IMR-90 (cell line): ENCODE measurements at regions not wholly inside any gene's neighbourhood (a gene's known extent, or its start where the extent isn't known, plus 50 kb on each side); places are given as distances from the start of the nearest gene placed in this dataset.

Source experiments
- ATAC-seq: fragments of 200-7000 bp; cut with Tn5 transposase; 2 replicates; pipeline ENCODE4 v1.9.1; 2020; ENCODE audit warnings: low read depth, mild to moderate bottlenecking, moderate library complexity
- BruUV-seq: library from RNA; stranded (reverse); fragments of 400-500 nt; replicated peaks from 2 replicates; lab custom pipeline; 2021; lab: Mats Ljungman, UMichigan
- CTCF ChIA-PET: fragments of 300-600 bp; formaldehyde crosslinking; extraction: SDS; loops from one replicate; lab custom pipeline; 2021; ENCODE audit warnings: antibody characterized with exemption; lab: Yijun Ruan, JAX
- POLR2A ChIA-PET: fragments of 300-600 bp; sonication (Branson Sonifier 250); formaldehyde crosslinking; loops from one replicate; lab custom pipeline; 2022; ENCODE audit warnings: antibody characterized with exemption; ENCODE audit not compliant: unreplicated experiment; lab: Charles Lee
- DNase-seq: peaks from one replicate; pipeline ENCODE4 v3.0.0; 2013
- H2AFZ ChIP-seq: replicated peaks from 2 replicates; pipeline ENCODE3; 2013; ENCODE audit warnings: low read length, mild to moderate bottlenecking; ENCODE audit not compliant: poor library complexity
- H2AK5ac ChIP-seq: 2 replicates; pipeline ENCODE4 v1.6.1; 2013; ENCODE audit warnings: low read depth, low read length, inconsistent platforms
- H2AK9ac ChIP-seq: replicated peaks from 2 replicates; pipeline ENCODE3; 2013; ENCODE audit warnings: mild to moderate bottlenecking, low read depth, low read length, moderate library complexity; ENCODE audit not compliant: poor library complexity
- H2BK120ac ChIP-seq: 2 replicates; pipeline ENCODE4 v1.6.1; 2013; ENCODE audit warnings: low read depth, low read length, inconsistent platforms
- H2BK15ac ChIP-seq: 3 replicates; pipeline ENCODE4 v1.6.1; 2013; ENCODE audit warnings: low read depth, low read length, inconsistent platforms
- H2BK20ac ChIP-seq: 2 replicates; pipeline ENCODE4 v1.6.1; 2013; ENCODE audit warnings: low read depth, mild to moderate bottlenecking, inconsistent platforms, low read length, moderate library complexity
- H2BK5ac ChIP-seq: 2 replicates; pipeline ENCODE4 v1.6.1; 2013; ENCODE audit warnings: mild to moderate bottlenecking, low read depth, low read length, inconsistent platforms; ENCODE audit not compliant: poor library complexity, severe bottlenecking
- H3K14ac ChIP-seq: replicated peaks from 2 replicates; pipeline ENCODE4 v1.6.1; 2013; ENCODE audit warnings: low read depth, low read length, inconsistent platforms
- H3K18ac ChIP-seq: 2 replicates; pipeline ENCODE4 v1.6.1; 2013; ENCODE audit warnings: low read depth, low read length, control low read depth
- H3K23ac ChIP-seq: 2 replicates; pipeline ENCODE4 v1.6.1; 2013; ENCODE audit warnings: low read depth, low read length, inconsistent platforms
- H3K27ac ChIP-seq: 2 replicates; pipeline ENCODE4 v1.5.1; 2013; ENCODE audit warnings: mild to moderate bottlenecking, control low read depth, low read length; ENCODE audit not compliant: insufficient read depth
- H3K27me3 ChIP-seq: 2 replicates; pipeline ENCODE4 v1.6.1; 2013; ENCODE audit warnings: low read length; ENCODE audit not compliant: control insufficient read depth, insufficient read depth
- H3K36me3 ChIP-seq: 2 replicates; pipeline ENCODE4 v1.6.1; 2013; ENCODE audit warnings: low read length, mixed read lengths; ENCODE audit not compliant: control insufficient read depth, insufficient read depth
- H3K4ac ChIP-seq: 2 replicates; pipeline ENCODE4 v1.6.1; 2013; ENCODE audit warnings: low read depth, low read length, inconsistent platforms
- H3K4me1 ChIP-seq: 2 replicates; pipeline ENCODE4 v1.6.1; 2013; ENCODE audit warnings: low read length, mixed read lengths; ENCODE audit not compliant: control insufficient read depth, insufficient read depth
- H3K4me2 ChIP-seq: 2 replicates; pipeline ENCODE4 v1.6.1; 2013; ENCODE audit warnings: low read depth, mild to moderate bottlenecking, control low read depth, low read length, moderate library complexity
- H3K4me3 ChIP-seq: 2 replicates; pipeline ENCODE4 v1.5.1; 2013; ENCODE audit warnings: low read depth, mild to moderate bottlenecking, control low read depth, low read length, moderate library complexity; ENCODE audit not compliant: insufficient read depth
- H3K56ac ChIP-seq: 2 replicates; pipeline ENCODE4 v1.6.1; 2013; ENCODE audit warnings: low read length, inconsistent platforms; ENCODE audit not compliant: insufficient read depth; ENCODE audit errors: extremely low read depth
- H3K79me1 ChIP-seq, 2 experiments: 2 replicates each; pipeline ENCODE4 v1.6.1; 2013; ENCODE audit warnings: low read length in 2 of 2, inconsistent platforms in 1 of 2, low read depth in 1 of 2
- H3K9ac ChIP-seq: 2 replicates; pipeline ENCODE4 v1.6.1; 2013; ENCODE audit warnings: low read depth, low read length, control low read depth
- H3K9me1 ChIP-seq: 2 replicates; pipeline ENCODE4 v1.6.1; 2013; ENCODE audit warnings: low read length, inconsistent platforms; ENCODE audit not compliant: insufficient read depth
- H3K9me3 ChIP-seq: 2 replicates; pipeline ENCODE4 v1.6.1; 2013; ENCODE audit warnings: low read length; ENCODE audit not compliant: control insufficient read depth, insufficient read depth
- H4K20me1 ChIP-seq: 2 replicates; pipeline ENCODE4 v1.6.1; 2013; ENCODE audit warnings: low read length, inconsistent platforms; ENCODE audit not compliant: insufficient read depth
- H4K5ac ChIP-seq: 2 replicates; pipeline ENCODE4 v1.6.1; 2013; ENCODE audit warnings: mild to moderate bottlenecking, low read depth, low read length, control low read depth
- H4K8ac ChIP-seq, 2 experiments: 2 replicates each; pipeline ENCODE4 v1.6.1; 2013; ENCODE audit warnings: low read depth in 2 of 2, low read length in 2 of 2, control low read depth in 1 of 2, inconsistent platforms in 1 of 2
- H4K91ac ChIP-seq: 2 replicates; pipeline ENCODE4 v1.6.1; 2013; ENCODE audit warnings: low read depth, low read length, inconsistent platforms; ENCODE audit not compliant: insufficient read depth
- BHLHE40 ChIP-seq: fragments of 150-350 bp; IDR thresholded peaks from 2 replicates; pipeline ENCODE4 v1.6.1; 2016; ENCODE audit warnings: mild to moderate bottlenecking, low read depth, low read length
- CEBPB ChIP-seq: IDR thresholded peaks from 2 replicates; pipeline ENCODE4 v1.6.1; 2012; ENCODE audit warnings: low read depth, low read length, improper control_type of control experiment
- CHD1 ChIP-seq: IDR thresholded peaks from 2 replicates; pipeline ENCODE4 v1.6.1; 2012; ENCODE audit warnings: low read depth, low read length, improper control_type of control experiment
- CTCF ChIP-seq: conservative IDR thresholded peaks from 2 replicates; pipeline ENCODE4 v1.5.1; 2012; ENCODE audit warnings: mild to moderate bottlenecking, low read depth, low read length, improper control_type of control experiment
- ELK1 ChIP-seq: fragments of 150-350 bp; IDR thresholded peaks from 2 replicates; pipeline ENCODE4 v1.6.1; 2016; ENCODE audit warnings: low read depth, mild to moderate bottlenecking, low read length, moderate library complexity, borderline replicate concordance
- FOS ChIP-seq: fragments of 150-350 bp; IDR thresholded peaks from 2 replicates; pipeline ENCODE4 v1.6.1; 2016; ENCODE audit warnings: low read depth, low read length
- MAFK ChIP-seq: IDR thresholded peaks from 2 replicates; pipeline ENCODE4 v1.6.1; 2012; ENCODE audit warnings: low read depth, low read length, improper control_type of control experiment
- MAZ ChIP-seq: IDR thresholded peaks from 2 replicates; pipeline ENCODE4 v1.6.1; 2012; ENCODE audit warnings: low read depth, mild to moderate bottlenecking, low read length, improper control_type of control experiment, moderate library complexity, borderline replicate concordance
- MXI1 ChIP-seq: IDR thresholded peaks from 2 replicates; pipeline ENCODE4 v1.6.1; 2012; ENCODE audit warnings: low read depth, mild to moderate bottlenecking, low read length, moderate library complexity, borderline replicate concordance
- NFE2L2 ChIP-seq: fragments of 150-350 bp; IDR thresholded peaks from 2 replicates; pipeline ENCODE4 v1.6.1; 2016; ENCODE audit warnings: low read depth, mild to moderate bottlenecking, low read length
- POLR2A ChIP-seq: IDR thresholded peaks from 2 replicates; pipeline ENCODE4 v1.6.1; 2012; ENCODE audit warnings: mild to moderate bottlenecking, low read depth, low read length
- RAD21 ChIP-seq: IDR thresholded peaks from 2 replicates; pipeline ENCODE4 v1.6.1; 2012; ENCODE audit warnings: low read length, improper control_type of control experiment
- RCOR1 ChIP-seq: IDR thresholded peaks from 2 replicates; pipeline ENCODE4 v1.6.1; 2012; ENCODE audit warnings: mild to moderate bottlenecking, low read length, improper control_type of control experiment; ENCODE audit not compliant: insufficient replicate concordance
- RFX5 ChIP-seq: IDR thresholded peaks from 2 replicates; pipeline ENCODE4 v1.8.0; 2012; ENCODE audit warnings: low read depth, mild to moderate bottlenecking, low read length, moderate library complexity
- SMC3 ChIP-seq: fragments of 150-350 bp; IDR thresholded peaks from 2 replicates; pipeline ENCODE4 v1.6.1; 2016; ENCODE audit warnings: low read depth, mild to moderate bottlenecking, antibody characterized with exemption, low read length, moderate library complexity
- USF2 ChIP-seq: fragments of 150-350 bp; IDR thresholded peaks from 2 replicates; pipeline ENCODE4 v1.6.1; 2017; ENCODE audit warnings: mild to moderate bottlenecking, antibody characterized with exemption, low read length, low read depth
- whole genome bisulfite sequencing, 2 experiments: methylation state at CpG; one replicate each; pipeline versions ENCODE4 v1.1.5 to v1.1.7; 2013; ENCODE audit warnings: missing lambda C conversion rate in 2 of 2; ENCODE audit not compliant: insufficient read length in 1 of 2; ENCODE audit errors: extremely low coverage in 2 of 2; 5-methylcytosine and 5-hydroxymethylcytosine counted together
- dilution Hi-C: fragments of 300-500 bp; cut with HindIII; formaldehyde crosslinking; loops from one replicate; pipeline ENCODE4 v1.14.3; 2018; ENCODE audit warnings: low sequenced_read_pairs; ENCODE audit not compliant: unreplicated experiment
- in situ Hi-C: fragments of 300-500 bp; cut with MboI; formaldehyde crosslinking; loops from 3 replicates; pipeline ENCODE4 v1.14.3; 2019; ENCODE audit warnings: low sequenced_read_pairs, inconsistent platforms, mixed read lengths
- intact Hi-C: fragments of 100-400 bp; cut with micrococcal nuclease; formaldehyde crosslinking; loops from 2 replicates; pipeline ENCODE4 v1.10.0; 2022

GRCh38 chr1:237961754-237962153 is 71.0 kb upstream of the ZP4 start:
- TF ChIP-seq ELK1, result no peak
- no peak for TF ChIP-seq NFE2L2
- TF ChIP-seq RCOR1, result no peak
- TF ChIP-seq CTCF, result no peak
- TF ChIP-seq CHD1, result no peak
- TF ChIP-seq MAFK, result no peak
- no peak for TF ChIP-seq BHLHE40
- TF ChIP-seq POLR2A, result no peak
- TF ChIP-seq CEBPB, result no peak
- TF ChIP-seq RFX5, result no peak
- TF ChIP-seq SMC3, result no peak
- TF ChIP-seq USF2, result no peak
- TF ChIP-seq FOS, result no peak
- TF ChIP-seq RAD21, result no peak
- no peak for TF ChIP-seq MXI1
- no peak for TF ChIP-seq MAZ
- H3K9me1 ChIP-seq, result no peaks in the 10 kb centered on the region
- BruUV-seq, result no TSS peak
- no peak overlapping the region for H3K4me3 ChIP-seq
- no CpG with 5 or more reads among the region's 1 CpG for WGBS, 2 experiments
- ChIA-PET POLR2A (no interaction called here), CTCF (no interaction called here)
- H3K27ac ChIP-seq, result no peak overlapping the region
- no peak overlapping the region for H4K91ac ChIP-seq
- H2BK120ac ChIP-seq, result no peak overlapping the region
- H3K56ac ChIP-seq, result no peak overlapping the region
- in situ Hi-C loops (no loop called here), dilution Hi-C loops (no loop called here), intact Hi-C loops (no loop called here)
- no peak overlapping the region for H4K8ac ChIP-seq
- peaks cover 6% of the 10 kb centered on the region; the same call in 1 of the 2 replicates for H3K9me3 ChIP-seq
- H2AFZ ChIP-seq, result no peak overlapping the region
- H3K9ac ChIP-seq, result no peak overlapping the region
- H2BK15ac ChIP-seq, result no peak overlapping the region
- no peak for DNase-seq
- no peaks in the 10 kb centered on the region for H3K79me1 ChIP-seq
- H3K4me2 ChIP-seq, result no peak overlapping the region
- no peak overlapping the region for H2AK5ac ChIP-seq
- no peak overlapping the region for H3K14ac ChIP-seq
- H2BK20ac ChIP-seq, result no peak overlapping the region
- no peaks in the 10 kb centered on the region for H3K36me3 ChIP-seq
- no peaks in the 10 kb centered on the region for H3K27me3 ChIP-seq
- H3K23ac ChIP-seq, result no peak overlapping the region
- H3K4me1 ChIP-seq, result no peaks in the 10 kb centered on the region
- no peak overlapping the region for H2BK5ac ChIP-seq
- no peak for ATAC-seq
- H3K18ac ChIP-seq, result no peak overlapping the region
- no peaks in the 10 kb centered on the region for H4K20me1 ChIP-seq
- H4K5ac ChIP-seq, result no peak overlapping the region
- H2AK9ac ChIP-seq, result no peak overlapping the region
- H3K4ac ChIP-seq, result no peak overlapping the region
